ENCODE measurements at regions not wholly inside any gene's neighbourhood (a gene's known extent, or its start where the extent isn't known, plus 50 kb on each side); places are given as distances from the start of the nearest gene placed in this dataset.

- ChIA-PET POLR2A (interaction anchor here (1.4 kb wide), 1 partner anchor 11 kb away, joined by 3 read pairs; no protein-coding TSS in a partner anchor), CTCF (no interaction called here)
- no peak overlapping the region for H3K4me3 ChIP-seq (ENCODE audit: low read depth, low read length)
- TF ChIP-seq CTCF (IDR thresholded peaks at IDR 0.05; ENCODE audit: insufficient read depth, low read length, missing control alignments), result no peak
- no peak for DNase-seq (ENCODE audit: low read depth, low spot score)
Measured at GRCh38 chr12:93111773-93112172, 182.7 kb upstream of the EEA1 start.

- CTCF ChIA-PET, result interaction anchor here (0.8 to 1.2 kb wide), 3 partner anchors 11 to 284 kb away, joined by 3 read pairs; no protein-coding TSS in a partner anchor
- POLR2A ChIA-PET, result interaction anchor here (0.7 to 1.4 kb wide), 2 partner anchors 9 to 28 kb away, joined by 3 to 4 read pairs; no protein-coding TSS in a partner anchor
Measured at GRCh38 chr12:93113317-93114006, 184.4 kb upstream of the EEA1 start.

GRCh38 chr12:93115198-93115601 is 186.1 kb upstream of the EEA1 start:
- ChIA-PET CTCF (interaction anchor here (1.1 to 2.6 kb wide), 4 partner anchors 9 to 50 kb away, joined by 3 to 7 read pairs (median 4); no protein-coding TSS in a partner anchor), POLR2A (no interaction called here)
- TF ChIP-seq CTCF (IDR thresholded peaks at IDR 0.05; ENCODE audit: insufficient read depth, low read length, missing control alignments), result no peak
- H3K4me3 ChIP-seq (ENCODE audit: low read depth, low read length), result no peak overlapping the region
- no peak for DNase-seq (ENCODE audit: low read depth, low spot score)

More at GRCh38 chr12:93113317-93114006, 184.4 kb upstream of the EEA1 start:
- no peak for TF ChIP-seq CTCF (IDR thresholded peaks at IDR 0.05; ENCODE audit: insufficient read depth, low read length, missing control alignments)
- H3K4me3 ChIP-seq (ENCODE audit: low read depth, low read length), result no peak overlapping the region
- DNase-seq (ENCODE audit: low read depth, low spot score), result no peak

- ChIA-PET CTCF (interaction anchor here (1.1 to 2.6 kb wide), 4 partner anchors 10 to 49 kb away, joined by 3 to 7 read pairs (median 4); no protein-coding TSS in a partner anchor), POLR2A (no interaction called here)
- DNase-seq (ENCODE audit: low read depth, low spot score), result no peak
- TF ChIP-seq CTCF (IDR thresholded peaks at IDR 0.05; ENCODE audit: insufficient read depth, low read length, missing control alignments), result no peak
- no peak overlapping the region for H3K4me3 ChIP-seq (ENCODE audit: low read depth, low read length)
Measured at GRCh38 chr12:93115646-93116045, 186.6 kb upstream of the EEA1 start.

- no peak for DNase-seq (ENCODE audit: low read depth, low spot score)
Measured at GRCh38 chr12:93116632-93117031, 187.5 kb upstream of the EEA1 start.

More at GRCh38 chr12:93116632-93117031, 187.5 kb upstream of the EEA1 start:
- POLR2A ChIA-PET, result no interaction called here
- no peak for TF ChIP-seq CTCF (IDR thresholded peaks at IDR 0.05; ENCODE audit: insufficient read depth, low read length, missing control alignments)
- CTCF ChIA-PET, result interaction anchor here (2.6 kb wide), 1 partner anchor 11 kb away, joined by 7 read pairs; no protein-coding TSS in a partner anchor
- no peak overlapping the region for H3K4me3 ChIP-seq (ENCODE audit: low read depth, low read length)

Measured in AG04449 (cell line).